ENCODE measurements at regions not wholly inside any gene's neighbourhood (a gene's known extent, or its start where the extent isn't known, plus 50 kb on each side); places are given as distances from the start of the nearest gene placed in this dataset.

GRCh38 chr3:25300141-25300540 lies 127.9 kb upstream of the RARB start:
- TF ChIP-seq, protein P1, sequence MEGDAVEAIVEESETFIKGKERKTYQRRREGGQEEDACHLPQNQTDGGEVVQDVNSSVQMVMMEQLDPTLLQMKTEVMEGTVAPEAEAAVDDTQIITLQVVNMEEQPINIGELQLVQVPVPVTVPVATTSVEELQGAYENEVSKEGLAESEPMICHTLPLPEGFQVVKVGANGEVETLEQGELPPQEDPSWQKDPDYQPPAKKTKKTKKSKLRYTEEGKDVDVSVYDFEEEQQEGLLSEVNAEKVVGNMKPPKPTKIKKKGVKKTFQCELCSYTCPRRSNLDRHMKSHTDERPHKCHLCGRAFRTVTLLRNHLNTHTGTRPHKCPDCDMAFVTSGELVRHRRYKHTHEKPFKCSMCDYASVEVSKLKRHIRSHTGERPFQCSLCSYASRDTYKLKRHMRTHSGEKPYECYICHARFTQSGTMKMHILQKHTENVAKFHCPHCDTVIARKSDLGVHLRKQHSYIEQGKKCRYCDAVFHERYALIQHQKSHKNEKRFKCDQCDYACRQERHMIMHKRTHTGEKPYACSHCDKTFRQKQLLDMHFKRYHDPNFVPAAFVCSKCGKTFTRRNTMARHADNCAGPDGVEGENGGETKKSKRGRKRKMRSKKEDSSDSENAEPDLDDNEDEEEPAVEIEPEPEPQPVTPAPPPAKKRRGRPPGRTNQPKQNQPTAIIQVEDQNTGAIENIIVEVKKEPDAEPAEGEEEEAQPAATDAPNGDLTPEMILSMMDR (IDR thresholded peaks at IDR 0.05; ENCODE audit: low read depth, low read length, missing control alignments) = no peak
- in situ Hi-C loops (cut with HindIII; ENCODE audit: low sequenced_read_pairs) = no loop called here
- no peak overlapping the region for H3K4me3 ChIP-seq (ENCODE audit: low read depth, low read length)
- DNase-seq (ENCODE audit: low read depth) = no peak

DNA sequence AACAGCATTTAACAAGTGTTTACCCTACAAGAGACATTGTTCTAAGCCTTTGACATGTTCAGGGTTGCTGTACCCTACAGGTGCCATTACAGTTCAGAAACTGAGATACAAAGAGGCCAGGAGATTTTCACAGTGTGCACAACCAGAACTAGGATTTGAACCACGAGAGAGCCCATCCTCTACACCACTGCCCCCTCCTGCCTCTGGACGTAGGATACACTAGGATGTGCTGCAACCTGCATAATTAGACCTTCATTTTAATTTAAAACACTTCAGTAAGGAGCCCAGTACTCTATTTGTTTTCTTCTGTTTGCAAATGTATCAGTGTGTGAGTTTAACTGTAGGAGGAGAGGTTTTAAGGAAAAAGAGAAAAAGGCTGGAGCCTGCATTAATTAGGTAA lies 123.1 kb upstream of the RARB start:
- no peak for DNase-seq (ENCODE audit: low read depth)
- TF ChIP-seq, protein P1 (IDR thresholded peaks at IDR 0.05; ENCODE audit: low read depth, low read length, missing control alignments) = no peak
- H3K4me3 ChIP-seq (ENCODE audit: low read depth, low read length) = no peak overlapping the region
- in situ Hi-C loops (cut with HindIII; ENCODE audit: low sequenced_read_pairs) = no loop called here

DNA sequence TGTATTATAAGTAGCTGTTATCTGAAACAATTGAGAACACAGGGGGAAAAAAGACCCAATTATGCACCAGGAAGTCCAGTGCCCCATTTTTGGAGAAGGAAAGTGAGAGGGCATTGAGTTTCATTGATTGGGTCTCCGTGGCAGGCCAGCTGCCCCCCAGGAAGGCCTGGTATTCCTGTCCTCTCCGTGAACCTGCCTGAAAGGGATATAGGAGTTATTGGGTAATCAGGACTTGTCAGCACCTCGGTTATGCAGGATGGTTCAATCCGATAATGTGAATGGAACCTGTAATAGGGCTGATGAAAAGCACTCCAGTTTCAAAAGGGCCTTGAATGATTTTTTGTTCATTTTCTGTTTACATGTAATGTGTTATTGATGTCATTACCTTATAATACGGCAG lies 122.0 kb upstream of the RARB start:
- TF ChIP-seq, protein P1 (IDR thresholded peaks at IDR 0.05; ENCODE audit: low read depth, low read length, missing control alignments) = no peak
- in situ Hi-C loops (cut with HindIII; ENCODE audit: low sequenced_read_pairs) = no loop called here
- DNase-seq (ENCODE audit: low read depth) = no peak
- no peak overlapping the region for H3K4me3 ChIP-seq (ENCODE audit: low read depth, low read length)

GRCh38 chr3:25306705-25307104 lies 121.4 kb upstream of the RARB start:
- in situ Hi-C loops (cut with HindIII; ENCODE audit: low sequenced_read_pairs) = no loop called here
- no peak overlapping the region for H3K4me3 ChIP-seq (ENCODE audit: low read depth, low read length)
- TF ChIP-seq, protein P1 (IDR thresholded peaks at IDR 0.05; ENCODE audit: low read depth, low read length, missing control alignments) = no peak
- no peak for DNase-seq (ENCODE audit: low read depth)

- in situ Hi-C loops (cut with HindIII; ENCODE audit: low sequenced_read_pairs) = no loop called here
- no peak overlapping the region for H3K4me3 ChIP-seq (ENCODE audit: low read depth, low read length)
- TF ChIP-seq, protein P1 (IDR thresholded peaks at IDR 0.05; ENCODE audit: low read depth, low read length, missing control alignments) = no peak
- DNase-seq (ENCODE audit: low read depth) = no peak
Measured at GRCh38 chr3:25313286-25313685, 114.8 kb upstream of the RARB start.

- H3K4me3 ChIP-seq (ENCODE audit: low read depth, low read length) = no peak overlapping the region
- in situ Hi-C loops (cut with HindIII; ENCODE audit: low sequenced_read_pairs) = no loop called here
- TF ChIP-seq, protein P1 (IDR thresholded peaks at IDR 0.05; ENCODE audit: low read depth, low read length, missing control alignments) = no peak
- no peak for DNase-seq (ENCODE audit: low read depth)
Measured at GRCh38 chr3:25324954-25325655, 103.0 kb upstream of the RARB start.

Data from astrocyte of the cerebellum (primary cell).